B cell (primary cell): ENCODE measurements at regions not wholly inside any gene's neighbourhood (a gene's known extent, or its start where the extent isn't known, plus 50 kb on each side); places are given as distances from the start of the nearest gene placed in this dataset.
"Not testable (repeated sequence)": the region's sequence is repeated elsewhere in the genome, so short reads cannot be mapped to it uniquely, and the experiment has no call there.

Source experiments
- ATAC-seq: fragments of 200-7000 bp; cut with Tn5 transposase; one replicate; pipeline ENCODE4 v1.10.0; 2021; ENCODE audit warnings: low read depth, mild to moderate bottlenecking, moderate number of reproducible peaks, moderate library complexity
- CTCF ChIA-PET: fragments of 350-600 bp; sonication (Branson Sonifier 250); formaldehyde crosslinking; loops from one replicate; lab custom pipeline; 2021; ENCODE audit warnings: antibody characterized with exemption, inconsistent platforms; lab: Charles Lee
- POLR2A ChIA-PET: fragments of 350-600 bp; sonication (Branson Sonifier 250); formaldehyde crosslinking; loops from one replicate; lab custom pipeline; 2021; ENCODE audit warnings: antibody characterized with exemption; lab: Charles Lee
- DNase-seq: peaks from one replicate; pipeline ENCODE4 v3.0.0; 2013
- H2AFZ ChIP-seq: 2 replicates; pipeline ENCODE4 v1.6.1; 2012; ENCODE audit warnings: mild to moderate bottlenecking, low read depth, low read length; ENCODE audit not compliant: insufficient read depth, poor library complexity, severe bottlenecking
- H3K27ac ChIP-seq, 2 donors: 1 replicate in 1 of 2; 2 replicates in 1 of 2; pipeline ENCODE4 v1.5.1; 2012 to 2013; ENCODE audit warnings: low read length in 2 of 2, mild to moderate bottlenecking in 2 of 2, moderate library complexity in 1 of 2
- H3K27me3 ChIP-seq, 4 experiments: fragments of 200-600 bp in 1 of 4; sonication (generic) in 1 of 4; replicated peaks in 1 of 4; 1 replicate in 2 of 4; 2 replicates in 2 of 4; pipeline versions ENCODE4 v1.6.1 to v1.7.0; 2013 to 2016; ENCODE audit warnings: low read length in 3 of 4, mild to moderate bottlenecking in 2 of 4, mixed read lengths in 1 of 4, moderate library complexity in 1 of 4; ENCODE audit not compliant: insufficient read depth in 4 of 4, control insufficient read depth in 3 of 4; ENCODE audit errors: control extremely low read depth in 1 of 4
- H3K36me3 ChIP-seq, 2 experiments: replicated peaks in 1 of 2; 1 replicate in 1 of 2; 2 replicates in 1 of 2; pipeline versions ENCODE4 v1.6.1 to v1.7.1; 2013; ENCODE audit warnings: low read length in 1 of 2; ENCODE audit not compliant: insufficient read depth in 2 of 2, control insufficient read depth in 1 of 2; ENCODE audit errors: control extremely low read depth in 1 of 2, extremely low read depth in 1 of 2
- H3K4me1 ChIP-seq, 2 donors: fragments of 200-600 bp in 1 of 2; sonication (generic) in 1 of 2; 1 replicate in 1 of 2; 2 replicates in 1 of 2; pipeline versions ENCODE4 v1.5.1 to v1.6.1; 2013 to 2017; ENCODE audit warnings: low read length in 2 of 2; ENCODE audit not compliant: control insufficient read depth in 2 of 2, insufficient read depth in 2 of 2
- H3K4me2 ChIP-seq: replicated peaks from 2 replicates; pipeline ENCODE3; 2012; ENCODE audit warnings: mild to moderate bottlenecking, low read depth, low read length; ENCODE audit not compliant: poor library complexity, severe bottlenecking
- H3K4me3 ChIP-seq, 5 experiments: fragments of 200-600 bp in 1 of 5; sonication (generic) in 1 of 5; 1 replicate in 3 of 5; 2 replicates in 2 of 5; pipeline versions ENCODE4 v1.5.1 to v1.7.0; 2011 to 2016; ENCODE audit warnings: low read length in 4 of 5, mild to moderate bottlenecking in 4 of 5, low read depth in 2 of 5, control low read depth in 1 of 5, moderate library complexity in 1 of 5; ENCODE audit not compliant: insufficient read depth in 1 of 5; ENCODE audit errors: control extremely low read depth in 1 of 5, extremely low read depth in 1 of 5
- H3K79me2 ChIP-seq: fragments of 200-600 bp; sonication (generic); one replicate; pipeline ENCODE4 v1.6.0; 2016; ENCODE audit warnings: low read length; ENCODE audit not compliant: control insufficient read depth, insufficient read depth
- H3K9ac ChIP-seq: fragments of 200-600 bp; sonication (generic); 2 replicates; pipeline ENCODE4 v1.6.1; 2017; ENCODE audit warnings: mild to moderate bottlenecking, low read length, moderate library complexity
- H3K9me3 ChIP-seq, 3 donors: one replicate each; pipeline versions ENCODE4 v1.6.1 to v1.7.1; 2013; ENCODE audit warnings: low read length in 2 of 3; ENCODE audit not compliant: control insufficient read depth in 2 of 3, insufficient read depth in 1 of 3; ENCODE audit errors: control extremely low read depth in 1 of 3
- H4K20me1 ChIP-seq: 2 replicates; pipeline ENCODE4 v1.6.0; 2012; ENCODE audit warnings: mild to moderate bottlenecking, low read length; ENCODE audit not compliant: insufficient read depth, control insufficient read depth, poor library complexity, severe bottlenecking
- H3K27ac Mint-ChIP-seq: one replicate; pipeline ENCODE4 v1.8.0; 2021; ENCODE audit warnings: mixed read lengths
- H3K27me3 Mint-ChIP-seq: one replicate; pipeline ENCODE4 v1.8.0; 2021; ENCODE audit warnings: mixed read lengths
- H3K4me1 Mint-ChIP-seq: one replicate; pipeline ENCODE4 v1.8.0; 2021; ENCODE audit warnings: mixed read lengths
- H3K4me3 Mint-ChIP-seq: one replicate; pipeline ENCODE4 v1.8.0; 2021; ENCODE audit warnings: mixed read lengths
- H3K9me3 Mint-ChIP-seq: one replicate; pipeline ENCODE4 v1.8.0; 2022; ENCODE audit warnings: mixed read lengths; ENCODE audit not compliant: insufficient read depth
- CTCF ChIP-seq: fragments of 200-600 bp; IDR thresholded peaks from one replicate; pipeline ENCODE4 v1.8.0; 2022; ENCODE audit warnings: antibody characterized with exemption, mild to moderate bottlenecking
- EZH2 ChIP-seq: IDR thresholded peaks from 2 replicates; pipeline ENCODE4 v1.6.1; 2012; ENCODE audit warnings: borderline replicate concordance, low read depth, mild to moderate bottlenecking, moderate library complexity, low read length; ENCODE audit not compliant: insufficient read depth, poor library complexity, severe bottlenecking
- WGBS: methylation state at CpG from one replicate; pipeline ENCODE4 v1.1.5; 2013; ENCODE audit warnings: missing lambda C conversion rate; ENCODE audit not compliant: insufficient coverage; 5-methylcytosine and 5-hydroxymethylcytosine counted together
- intact Hi-C: fragments of 100-400 bp; cut with micrococcal nuclease; formaldehyde crosslinking; loops from one replicate; pipeline ENCODE4 v1.10.0; 2022

GRCh38 chr12:33180918-33181317 is 258.7 kb downstream of the SYT10 start:
- no peak overlapping the region for H3K9ac ChIP-seq
- H3K27ac ChIP-seq: no peak overlapping the region
- H3K9me3 ChIP-seq: no peaks in the 10 kb centered on the region
- no peak overlapping the region for H3K27ac Mint-ChIP-seq
- H3K9me3 Mint-ChIP-seq: no peaks in the 10 kb centered on the region
- no CpG with 5 or more reads among the region's 1 CpG for WGBS
- H3K4me1 Mint-ChIP-seq: no peaks in the 10 kb centered on the region
- H3K36me3 ChIP-seq: no peaks in the 10 kb centered on the region
- no peak for TF ChIP-seq EZH2
- no peak for TF ChIP-seq CTCF
- H3K27me3 Mint-ChIP-seq: no peaks in the 10 kb centered on the region
- H3K79me2 ChIP-seq: no peaks in the 10 kb centered on the region
- H4K20me1 ChIP-seq: no peaks in the 10 kb centered on the region
- no peak for ATAC-seq
- H3K4me1 ChIP-seq: no peaks in the 10 kb centered on the region
- H3K4me2 ChIP-seq: no peak overlapping the region
- DNase-seq: no peak
- intact Hi-C loops: no loop called here
- ChIA-PET CTCF (no interaction called here), POLR2A (no interaction called here)
- no peaks in the 10 kb centered on the region for H3K27me3 ChIP-seq
- no peak overlapping the region for H2AFZ ChIP-seq
- no peak overlapping the region for H3K4me3 ChIP-seq
- H3K4me3 Mint-ChIP-seq: no peak overlapping the region

DNA sequence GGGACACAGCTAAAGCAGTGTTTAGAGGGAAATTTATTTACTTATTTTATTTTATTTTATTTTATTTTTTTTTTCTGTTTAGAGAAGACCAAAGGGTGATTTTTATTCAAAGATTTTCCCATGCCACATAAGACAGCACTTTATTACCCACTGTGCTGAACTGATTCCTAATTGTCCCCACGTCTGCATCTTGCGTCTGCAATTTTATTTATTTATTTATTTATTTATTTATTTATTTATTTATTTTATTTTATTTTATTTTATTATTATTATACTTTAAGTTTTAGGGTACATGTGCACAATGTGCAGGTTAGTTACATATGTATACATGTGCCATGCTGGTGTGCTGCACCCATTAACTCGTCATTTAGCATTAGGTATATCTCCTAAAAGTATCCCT is 269.7 kb upstream of the PKP2 start:
- WGBS: no CpG with 5 or more reads among the region's 3 CpGs
- H3K27ac ChIP-seq, H3K27me3 Mint-ChIP-seq, H3K79me2 ChIP-seq, H3K4me3 Mint-ChIP-seq, H3K27me3 ChIP-seq, intact Hi-C loops, H3K9me3 ChIP-seq, CTCF ChIA-PET, H3K9ac ChIP-seq, H3K4me3 ChIP-seq, DNase-seq, H3K27ac Mint-ChIP-seq, POLR2A ChIA-PET, H3K4me2 ChIP-seq, H2AFZ ChIP-seq, ATAC-seq, H3K4me1 ChIP-seq, H3K36me3 ChIP-seq, H3K4me1 Mint-ChIP-seq, H4K20me1 ChIP-seq, H3K9me3 Mint-ChIP-seq: not testable (repeated sequence)
